ENCODE measurements at regions not wholly inside any gene's neighbourhood (a gene's known extent, or its start where the extent isn't known, plus 50 kb on each side); places are given as distances from the start of the nearest gene placed in this dataset.

DNA sequence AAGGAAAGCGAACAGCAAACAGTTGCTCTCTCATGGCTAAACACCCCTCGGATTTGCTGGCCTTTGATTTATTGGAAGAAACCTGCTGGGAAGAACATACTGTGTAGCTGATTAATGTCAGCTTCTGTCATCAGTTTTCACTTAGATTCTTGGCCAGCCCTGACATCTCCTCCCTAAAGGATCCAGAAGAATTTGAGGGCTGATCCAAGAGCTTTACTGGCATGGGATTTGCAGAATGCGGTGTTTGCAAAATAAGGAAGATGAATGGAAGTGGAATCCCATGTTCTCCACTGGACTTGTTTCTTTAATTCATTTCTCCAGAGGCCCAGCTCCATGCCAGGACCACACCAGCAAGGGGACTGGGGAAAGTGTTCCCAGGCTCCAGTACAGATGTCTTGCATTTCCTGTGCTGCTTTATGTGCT, 80.5 kb downstream of the RDH14 start:
- TF ChIP-seq POLR2A (IDR thresholded peaks at IDR 0.05) (no peak), CTCF (IDR thresholded peaks at IDR 0.05) (no peak)
